DOHH2 (cell line): ENCODE measurements at regions not wholly inside any gene's neighbourhood (a gene's known extent, or its start where the extent isn't known, plus 50 kb on each side); places are given as distances from the start of the nearest gene placed in this dataset.

ENCODE experiments used
- EZH2phosphoT487 ChIP-seq: fragments of 200-600 bp; sonication (generic); IDR thresholded peaks from 2 replicates; pipeline ENCODE4 v1.6.1; 2017; ENCODE audit warnings: borderline replicate concordance, mild to moderate bottlenecking, antibody characterized with exemption, low read length, moderate library complexity, mixed read lengths
- TF ChIP-seq, protein P1 (sequence below): fragments of 200-600 bp; sonication (generic); IDR thresholded peaks from one replicate; pipeline ENCODE4 v1.5.1; 2014; ENCODE audit warnings: antibody characterized with exemption, mild to moderate bottlenecking, low read depth, low read length; ENCODE audit not compliant: poor library complexity, severe bottlenecking

DNA sequence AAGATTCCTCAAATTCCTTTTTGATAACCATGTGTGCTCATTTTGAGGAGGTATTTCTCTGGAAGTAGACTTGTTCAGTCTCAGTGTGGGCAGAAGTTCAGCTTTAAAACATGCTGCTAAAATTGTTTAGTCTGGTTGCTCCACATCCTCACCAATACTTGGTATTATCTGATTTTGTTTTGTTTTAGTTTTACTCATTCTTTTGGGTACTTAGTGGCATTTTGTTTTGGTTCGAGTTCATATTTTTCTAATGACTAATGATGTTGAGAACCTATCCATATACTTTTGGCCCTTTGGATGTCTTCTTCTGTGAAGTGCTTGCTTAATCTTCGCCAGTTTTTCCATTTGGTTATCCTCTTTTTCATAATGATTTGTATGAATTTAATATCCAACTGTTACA, 694.2 kb upstream of the FZD8 start:
- TF ChIP-seq, protein P1, sequence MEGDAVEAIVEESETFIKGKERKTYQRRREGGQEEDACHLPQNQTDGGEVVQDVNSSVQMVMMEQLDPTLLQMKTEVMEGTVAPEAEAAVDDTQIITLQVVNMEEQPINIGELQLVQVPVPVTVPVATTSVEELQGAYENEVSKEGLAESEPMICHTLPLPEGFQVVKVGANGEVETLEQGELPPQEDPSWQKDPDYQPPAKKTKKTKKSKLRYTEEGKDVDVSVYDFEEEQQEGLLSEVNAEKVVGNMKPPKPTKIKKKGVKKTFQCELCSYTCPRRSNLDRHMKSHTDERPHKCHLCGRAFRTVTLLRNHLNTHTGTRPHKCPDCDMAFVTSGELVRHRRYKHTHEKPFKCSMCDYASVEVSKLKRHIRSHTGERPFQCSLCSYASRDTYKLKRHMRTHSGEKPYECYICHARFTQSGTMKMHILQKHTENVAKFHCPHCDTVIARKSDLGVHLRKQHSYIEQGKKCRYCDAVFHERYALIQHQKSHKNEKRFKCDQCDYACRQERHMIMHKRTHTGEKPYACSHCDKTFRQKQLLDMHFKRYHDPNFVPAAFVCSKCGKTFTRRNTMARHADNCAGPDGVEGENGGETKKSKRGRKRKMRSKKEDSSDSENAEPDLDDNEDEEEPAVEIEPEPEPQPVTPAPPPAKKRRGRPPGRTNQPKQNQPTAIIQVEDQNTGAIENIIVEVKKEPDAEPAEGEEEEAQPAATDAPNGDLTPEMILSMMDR, result no peak
- TF ChIP-seq EZH2phosphoT487, result no peak
